Vagina (tissue), 2 donors: ENCODE measurements at regions not wholly inside any gene's neighbourhood (a gene's known extent, or its start where the extent isn't known, plus 50 kb on each side); places are given as distances from the start of the nearest gene placed in this dataset.

Experiments
- CTCF ChIP-seq, 3 experiments: fragments of 450-650 bp in 2 of 3; fragments of 200-600 bp in 1 of 3; sonication (generic) in 1 of 3; IDR thresholded peaks; one replicate each; pipeline ENCODE4 v1.5.1; 2017 to 2019; ENCODE audit warnings: antibody characterized with exemption in 3 of 3, mild to moderate bottlenecking in 2 of 3, moderate library complexity in 2 of 3
- POLR2AphosphoS5 ChIP-seq, 2 donors: sonication (generic); formaldehyde crosslinking; IDR thresholded peaks; one replicate each; pipeline ENCODE4 v1.9.0; 2017; ENCODE audit warnings: antibody characterized with exemption in 2 of 2, mild to moderate bottlenecking in 2 of 2, low read depth in 1 of 2; ENCODE audit not compliant: insufficient read depth in 1 of 2

GRCh38 chr13:40336228-40337221, 329.9 kb downstream of the FOXO1 start:
- TF ChIP-seq CTCF (IDR thresholded peaks at IDR 0.05) (no peak), POLR2AphosphoS5 (IDR thresholded peaks at IDR 0.05; ENCODE audit: insufficient read depth in 1 of 2, low read depth in 1 of 2) (no peak)
